ENCODE measurements at regions not wholly inside any gene's neighbourhood (a gene's known extent, or its start where the extent isn't known, plus 50 kb on each side); places are given as distances from the start of the nearest gene placed in this dataset.

DNA sequence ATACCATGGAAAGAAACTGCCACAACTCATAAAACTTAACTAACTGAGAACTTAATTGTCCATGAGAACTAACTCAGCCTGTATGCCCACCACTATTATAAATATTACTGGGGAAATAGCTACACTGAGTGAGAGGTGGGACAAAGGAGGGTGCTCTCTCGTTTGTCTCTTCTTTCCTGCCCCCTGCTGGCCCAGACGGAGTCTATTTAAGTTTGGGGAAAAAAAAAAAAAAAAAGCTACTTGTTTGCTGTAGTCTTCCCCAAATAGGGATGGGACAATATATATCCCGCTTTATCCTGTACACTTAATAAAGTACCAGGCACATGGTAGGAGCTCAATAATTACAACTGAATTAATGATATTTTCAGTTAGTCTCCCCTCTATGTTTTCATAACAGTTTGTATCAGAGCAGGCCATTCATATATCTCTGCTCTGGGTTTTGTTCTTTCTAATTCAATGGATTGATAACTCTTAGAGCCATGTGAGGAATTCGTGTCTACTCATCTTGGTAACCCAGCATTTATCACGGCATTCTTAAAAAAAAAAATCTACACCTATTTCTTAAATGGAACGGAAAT is 647.6 kb upstream of the PKDCC start:
- no peak overlapping the region for H3K4me3 ChIP-seq
- no peak for DNase-seq
- no peaks in the 10 kb centered on the region for H3K4me1 ChIP-seq (ENCODE audit: low read depth)
- H3K36me3 ChIP-seq (ENCODE audit: low read depth) = no peaks in the 10 kb centered on the region
- no peak for ATAC-seq
- TF ChIP-seq, protein P1, sequence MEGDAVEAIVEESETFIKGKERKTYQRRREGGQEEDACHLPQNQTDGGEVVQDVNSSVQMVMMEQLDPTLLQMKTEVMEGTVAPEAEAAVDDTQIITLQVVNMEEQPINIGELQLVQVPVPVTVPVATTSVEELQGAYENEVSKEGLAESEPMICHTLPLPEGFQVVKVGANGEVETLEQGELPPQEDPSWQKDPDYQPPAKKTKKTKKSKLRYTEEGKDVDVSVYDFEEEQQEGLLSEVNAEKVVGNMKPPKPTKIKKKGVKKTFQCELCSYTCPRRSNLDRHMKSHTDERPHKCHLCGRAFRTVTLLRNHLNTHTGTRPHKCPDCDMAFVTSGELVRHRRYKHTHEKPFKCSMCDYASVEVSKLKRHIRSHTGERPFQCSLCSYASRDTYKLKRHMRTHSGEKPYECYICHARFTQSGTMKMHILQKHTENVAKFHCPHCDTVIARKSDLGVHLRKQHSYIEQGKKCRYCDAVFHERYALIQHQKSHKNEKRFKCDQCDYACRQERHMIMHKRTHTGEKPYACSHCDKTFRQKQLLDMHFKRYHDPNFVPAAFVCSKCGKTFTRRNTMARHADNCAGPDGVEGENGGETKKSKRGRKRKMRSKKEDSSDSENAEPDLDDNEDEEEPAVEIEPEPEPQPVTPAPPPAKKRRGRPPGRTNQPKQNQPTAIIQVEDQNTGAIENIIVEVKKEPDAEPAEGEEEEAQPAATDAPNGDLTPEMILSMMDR (IDR thresholded peaks at IDR 0.05) = no peak
- intact Hi-C loops (cut with DNase I, micrococcal nuclease) = no loop called here
- no peaks in the 10 kb centered on the region for H3K9me3 ChIP-seq

DNA sequence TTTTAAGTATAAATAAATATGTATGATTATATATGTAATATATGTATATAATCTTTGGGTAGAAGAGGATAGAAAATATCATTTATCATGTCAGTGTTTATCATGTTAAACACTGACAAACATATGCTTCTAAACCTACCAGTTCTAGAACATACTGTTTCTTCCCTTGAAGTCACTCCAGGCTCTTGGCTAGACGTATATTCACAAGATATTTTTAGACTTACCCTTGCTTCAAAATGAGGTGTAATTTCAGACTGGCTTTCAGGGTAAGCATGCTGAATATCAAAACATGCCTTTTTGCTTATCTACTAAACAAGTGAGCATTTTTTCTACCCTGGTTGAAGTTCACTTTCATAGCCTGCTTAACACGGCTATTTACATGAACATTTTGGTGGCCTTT is 642.4 kb upstream of the PKDCC start:
- H3K36me3 ChIP-seq (ENCODE audit: low read depth) = no peaks in the 10 kb centered on the region
- DNase-seq (no peak), ATAC-seq (no peak)
- H3K4me1 ChIP-seq (ENCODE audit: low read depth) = no peaks in the 10 kb centered on the region
- intact Hi-C loops (cut with DNase I, micrococcal nuclease) = no loop called here
- no peak overlapping the region for H3K4me3 ChIP-seq
- TF ChIP-seq, protein P1 (IDR thresholded peaks at IDR 0.05) = no peak
- no peaks in the 10 kb centered on the region for H3K9me3 ChIP-seq

DNA sequence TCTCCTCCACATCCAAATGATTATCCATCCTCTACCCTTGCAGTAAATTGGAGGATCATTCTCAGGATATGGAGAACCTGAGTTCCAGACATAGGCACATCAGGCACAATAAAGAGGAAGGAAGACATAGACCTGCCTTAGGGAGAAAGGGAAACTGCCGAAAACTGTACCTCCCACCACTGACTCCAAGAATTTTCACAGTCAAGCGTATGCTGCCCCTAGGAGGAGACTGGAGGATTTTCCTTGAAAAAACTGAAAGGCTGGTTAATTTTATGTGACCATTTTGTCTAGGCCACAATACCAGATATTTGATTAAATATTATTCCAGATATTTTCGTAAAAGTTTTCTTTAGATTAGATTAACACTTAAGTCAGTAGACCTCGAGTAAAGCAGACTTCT is 638.5 kb upstream of the PKDCC start:
- DNase-seq (no peak), ATAC-seq (no peak)
- no peak overlapping the region for H3K4me3 ChIP-seq
- intact Hi-C loops (cut with DNase I, micrococcal nuclease) = no loop called here
- H3K4me1 ChIP-seq (ENCODE audit: low read depth) = no peaks in the 10 kb centered on the region
- H3K36me3 ChIP-seq (ENCODE audit: low read depth) = no peaks in the 10 kb centered on the region
- H3K9me3 ChIP-seq = no peaks in the 10 kb centered on the region
- TF ChIP-seq, protein P1 (IDR thresholded peaks at IDR 0.05) = no peak

DNA sequence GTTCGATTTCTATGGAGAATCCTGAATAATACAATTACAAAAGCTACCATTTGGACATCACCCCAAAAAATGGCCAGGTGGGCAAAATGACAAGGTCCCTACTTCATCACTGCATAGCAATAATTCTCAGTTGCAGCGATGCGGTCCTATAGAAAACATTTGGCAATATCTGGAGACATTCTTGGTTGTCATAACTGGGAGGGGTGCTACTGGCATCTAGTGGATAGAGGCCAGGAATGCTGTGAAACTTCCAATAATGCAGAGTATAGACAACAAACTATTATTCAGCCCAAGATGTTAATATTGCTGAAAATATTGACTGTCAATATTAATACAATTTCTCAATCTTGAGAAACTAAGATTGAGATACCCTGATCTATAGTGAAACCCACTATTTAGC is 637.8 kb upstream of the PKDCC start:
- no peaks in the 10 kb centered on the region for H3K4me1 ChIP-seq (ENCODE audit: low read depth)
- no peaks in the 10 kb centered on the region for H3K9me3 ChIP-seq
- no peak overlapping the region for H3K4me3 ChIP-seq
- ATAC-seq (no peak), DNase-seq (no peak)
- intact Hi-C loops (cut with DNase I, micrococcal nuclease) = no loop called here
- TF ChIP-seq, protein P1 (IDR thresholded peaks at IDR 0.05) = no peak
- H3K36me3 ChIP-seq (ENCODE audit: low read depth) = no peaks in the 10 kb centered on the region

DNA sequence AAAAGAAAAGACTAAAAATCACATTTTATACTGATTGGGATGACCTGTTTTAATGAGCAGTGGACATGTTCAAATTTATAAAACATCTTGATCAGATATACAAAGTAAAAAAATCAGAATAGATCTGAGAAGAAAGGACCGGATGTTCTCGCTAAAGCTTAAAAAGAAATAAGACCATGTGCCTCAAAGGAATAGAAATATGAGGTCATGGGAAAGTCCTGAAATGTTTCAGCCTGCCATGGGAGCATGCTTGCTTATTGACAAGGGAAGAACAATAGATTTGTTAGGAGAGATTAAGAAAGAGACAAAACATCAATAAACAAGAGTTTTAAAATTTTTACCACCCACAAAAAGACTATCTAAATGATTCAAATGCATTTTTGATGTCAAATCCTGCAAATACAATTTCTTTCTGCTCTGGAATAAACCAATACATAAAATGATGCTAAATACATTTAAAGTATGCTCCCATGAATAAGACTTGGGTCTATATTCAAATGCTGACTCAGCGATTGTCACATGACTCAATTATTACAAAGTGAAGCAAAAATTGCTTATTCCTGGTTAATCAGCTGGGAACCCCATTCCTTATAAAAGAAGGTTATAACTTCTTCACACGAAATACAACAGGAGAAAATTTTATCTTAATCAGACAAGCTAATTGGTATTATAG is 633.9 kb upstream of the PKDCC start:
- H3K4me3 ChIP-seq = no peak overlapping the region
- TF ChIP-seq, protein P1 (IDR thresholded peaks at IDR 0.05) = no peak
- no peaks in the 10 kb centered on the region for H3K9me3 ChIP-seq
- ATAC-seq = no peak
- no peaks in the 10 kb centered on the region for H3K4me1 ChIP-seq (ENCODE audit: low read depth)
- H3K36me3 ChIP-seq (ENCODE audit: low read depth) = no peaks in the 10 kb centered on the region
- intact Hi-C loops (cut with DNase I, micrococcal nuclease) = no loop called here
- no peak for DNase-seq
